ENCODE measurements at regions not wholly inside any gene's neighbourhood (a gene's known extent, or its start where the extent isn't known, plus 50 kb on each side); places are given as distances from the start of the nearest gene placed in this dataset.

DNA sequence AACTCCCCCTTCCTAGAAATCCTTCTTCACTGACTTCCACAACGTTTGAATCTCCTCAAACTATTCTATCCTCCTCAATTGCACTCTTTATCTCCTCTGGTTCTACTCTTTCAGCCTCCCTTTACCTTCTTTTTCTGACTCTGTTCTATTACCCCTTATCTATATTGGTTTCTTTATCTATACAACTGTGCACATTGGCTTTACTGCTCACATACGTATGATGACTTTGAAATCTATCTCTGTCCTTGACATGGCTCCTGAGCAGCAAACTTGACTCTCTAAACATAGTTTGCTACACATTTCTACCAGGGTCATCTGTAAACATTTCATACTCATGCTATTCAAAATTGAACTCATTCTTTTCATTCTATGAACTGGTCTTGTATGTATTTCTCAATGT is 601.0 kb upstream of the LINC00305 start:
- TF ChIP-seq ZNF850 (CRISPR knock-in tag; conservative IDR thresholded peaks at IDR 0.05): no peak
- TF ChIP-seq, protein P1, sequence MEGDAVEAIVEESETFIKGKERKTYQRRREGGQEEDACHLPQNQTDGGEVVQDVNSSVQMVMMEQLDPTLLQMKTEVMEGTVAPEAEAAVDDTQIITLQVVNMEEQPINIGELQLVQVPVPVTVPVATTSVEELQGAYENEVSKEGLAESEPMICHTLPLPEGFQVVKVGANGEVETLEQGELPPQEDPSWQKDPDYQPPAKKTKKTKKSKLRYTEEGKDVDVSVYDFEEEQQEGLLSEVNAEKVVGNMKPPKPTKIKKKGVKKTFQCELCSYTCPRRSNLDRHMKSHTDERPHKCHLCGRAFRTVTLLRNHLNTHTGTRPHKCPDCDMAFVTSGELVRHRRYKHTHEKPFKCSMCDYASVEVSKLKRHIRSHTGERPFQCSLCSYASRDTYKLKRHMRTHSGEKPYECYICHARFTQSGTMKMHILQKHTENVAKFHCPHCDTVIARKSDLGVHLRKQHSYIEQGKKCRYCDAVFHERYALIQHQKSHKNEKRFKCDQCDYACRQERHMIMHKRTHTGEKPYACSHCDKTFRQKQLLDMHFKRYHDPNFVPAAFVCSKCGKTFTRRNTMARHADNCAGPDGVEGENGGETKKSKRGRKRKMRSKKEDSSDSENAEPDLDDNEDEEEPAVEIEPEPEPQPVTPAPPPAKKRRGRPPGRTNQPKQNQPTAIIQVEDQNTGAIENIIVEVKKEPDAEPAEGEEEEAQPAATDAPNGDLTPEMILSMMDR (CRISPR knock-in tag; IDR thresholded peaks at IDR 0.05): no peak
- TF ChIP-seq, protein P2, sequence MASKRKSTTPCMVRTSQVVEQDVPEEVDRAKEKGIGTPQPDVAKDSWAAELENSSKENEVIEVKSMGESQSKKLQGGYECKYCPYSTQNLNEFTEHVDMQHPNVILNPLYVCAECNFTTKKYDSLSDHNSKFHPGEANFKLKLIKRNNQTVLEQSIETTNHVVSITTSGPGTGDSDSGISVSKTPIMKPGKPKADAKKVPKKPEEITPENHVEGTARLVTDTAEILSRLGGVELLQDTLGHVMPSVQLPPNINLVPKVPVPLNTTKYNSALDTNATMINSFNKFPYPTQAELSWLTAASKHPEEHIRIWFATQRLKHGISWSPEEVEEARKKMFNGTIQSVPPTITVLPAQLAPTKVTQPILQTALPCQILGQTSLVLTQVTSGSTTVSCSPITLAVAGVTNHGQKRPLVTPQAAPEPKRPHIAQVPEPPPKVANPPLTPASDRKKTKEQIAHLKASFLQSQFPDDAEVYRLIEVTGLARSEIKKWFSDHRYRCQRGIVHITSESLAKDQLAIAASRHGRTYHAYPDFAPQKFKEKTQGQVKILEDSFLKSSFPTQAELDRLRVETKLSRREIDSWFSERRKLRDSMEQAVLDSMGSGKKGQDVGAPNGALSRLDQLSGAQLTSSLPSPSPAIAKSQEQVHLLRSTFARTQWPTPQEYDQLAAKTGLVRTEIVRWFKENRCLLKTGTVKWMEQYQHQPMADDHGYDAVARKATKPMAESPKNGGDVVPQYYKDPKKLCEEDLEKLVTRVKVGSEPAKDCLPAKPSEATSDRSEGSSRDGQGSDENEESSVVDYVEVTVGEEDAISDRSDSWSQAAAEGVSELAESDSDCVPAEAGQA (IDR thresholded peaks at IDR 0.05; ENCODE audit: low read depth): no peak
- TF ChIP-seq, protein P2 (CRISPR knock-in tag; IDR thresholded peaks at IDR 0.05; ENCODE audit: borderline replicate concordance): no peak
- no peak for TF ChIP-seq ZNF691 (CRISPR knock-in tag; IDR thresholded peaks at IDR 0.05; ENCODE audit: borderline replicate concordance, low read depth)
- no peak for TF ChIP-seq FLYWCH1 (CRISPR knock-in tag; IDR thresholded peaks at IDR 0.05)
- no peak for TF ChIP-seq ZNF260 (CRISPR knock-in tag; IDR thresholded peaks at IDR 0.05; ENCODE audit: borderline replicate concordance, low read depth)
